Chondrocyte (in vitro differentiated cells): ENCODE measurements at regions not wholly inside any gene's neighbourhood (a gene's known extent, or its start where the extent isn't known, plus 50 kb on each side); places are given as distances from the start of the nearest gene placed in this dataset.

Experiments used
- DNase-seq: peaks from one replicate; pipeline ENCODE4 v3.0.0; 2021; ENCODE audit warnings: mixed read lengths, low spot score
- H3K27ac Mint-ChIP-seq: one replicate; pipeline ENCODE4 v1.8.0; 2021; ENCODE audit warnings: mild to moderate bottlenecking, moderate library complexity, mixed read lengths; ENCODE audit not compliant: unreplicated experiment
- H3K27me3 Mint-ChIP-seq: 2 replicates; pipeline ENCODE4 v1.8.0; 2021; ENCODE audit warnings: low read depth, mixed read lengths
- H3K36me3 Mint-ChIP-seq: 2 replicates; pipeline ENCODE4 v1.8.0; 2021; ENCODE audit warnings: low read depth, mixed read lengths
- H3K4me1 Mint-ChIP-seq: 2 replicates; pipeline ENCODE4 v1.8.0; 2021; ENCODE audit warnings: low read depth, mild to moderate bottlenecking, mixed read lengths
- H3K4me3 Mint-ChIP-seq: one replicate; pipeline ENCODE4 v1.8.0; 2021; ENCODE audit warnings: mild to moderate bottlenecking, moderate library complexity, mixed read lengths; ENCODE audit not compliant: unreplicated experiment
- H3K9me3 Mint-ChIP-seq: 2 replicates; pipeline ENCODE4 v1.8.0; 2021; ENCODE audit warnings: low read depth, mixed read lengths
- TF ChIP-seq, protein P1 (sequence below): fragments of 200-600 bp; sonication (generic); IDR thresholded peaks from 2 replicates; pipeline ENCODE4 v1.5.0; 2021; ENCODE audit warnings: antibody characterized with exemption, mild to moderate bottlenecking, moderate library complexity

DNA sequence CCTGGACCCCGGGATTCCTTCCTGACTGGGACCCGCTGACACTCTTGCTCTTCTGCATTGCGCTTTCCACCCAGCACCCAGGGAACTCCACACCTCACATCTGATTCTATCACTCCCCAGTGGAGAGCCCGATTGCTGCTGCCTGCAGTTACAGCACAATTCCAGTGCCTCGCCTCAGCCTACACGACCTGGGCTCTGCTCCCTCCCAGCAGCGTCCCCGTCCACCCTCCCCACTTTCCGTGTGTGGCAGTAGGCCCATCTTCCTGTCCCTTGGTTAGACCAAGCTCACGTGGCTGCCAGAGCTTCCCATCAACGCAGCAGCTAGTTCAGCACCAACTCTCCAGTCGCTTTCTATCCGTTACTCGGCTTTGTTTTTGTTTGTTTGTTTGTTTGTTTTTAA lies 66.6 kb upstream of the SORBS2 start:
- Mint-ChIP-seq H3K36me3 (peaks cover 2% of the 10 kb centered on the region), H3K27me3 (no peaks in the 10 kb centered on the region), H3K9me3 (peaks cover 8% of the 10 kb centered on the region), H3K4me1 (peaks cover 48% of the 10 kb centered on the region), H3K27ac (no peak overlapping the region), H3K4me3 (no peak overlapping the region)
- no peak for DNase-seq
- TF ChIP-seq, protein P1, sequence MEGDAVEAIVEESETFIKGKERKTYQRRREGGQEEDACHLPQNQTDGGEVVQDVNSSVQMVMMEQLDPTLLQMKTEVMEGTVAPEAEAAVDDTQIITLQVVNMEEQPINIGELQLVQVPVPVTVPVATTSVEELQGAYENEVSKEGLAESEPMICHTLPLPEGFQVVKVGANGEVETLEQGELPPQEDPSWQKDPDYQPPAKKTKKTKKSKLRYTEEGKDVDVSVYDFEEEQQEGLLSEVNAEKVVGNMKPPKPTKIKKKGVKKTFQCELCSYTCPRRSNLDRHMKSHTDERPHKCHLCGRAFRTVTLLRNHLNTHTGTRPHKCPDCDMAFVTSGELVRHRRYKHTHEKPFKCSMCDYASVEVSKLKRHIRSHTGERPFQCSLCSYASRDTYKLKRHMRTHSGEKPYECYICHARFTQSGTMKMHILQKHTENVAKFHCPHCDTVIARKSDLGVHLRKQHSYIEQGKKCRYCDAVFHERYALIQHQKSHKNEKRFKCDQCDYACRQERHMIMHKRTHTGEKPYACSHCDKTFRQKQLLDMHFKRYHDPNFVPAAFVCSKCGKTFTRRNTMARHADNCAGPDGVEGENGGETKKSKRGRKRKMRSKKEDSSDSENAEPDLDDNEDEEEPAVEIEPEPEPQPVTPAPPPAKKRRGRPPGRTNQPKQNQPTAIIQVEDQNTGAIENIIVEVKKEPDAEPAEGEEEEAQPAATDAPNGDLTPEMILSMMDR: no peak

DNA sequence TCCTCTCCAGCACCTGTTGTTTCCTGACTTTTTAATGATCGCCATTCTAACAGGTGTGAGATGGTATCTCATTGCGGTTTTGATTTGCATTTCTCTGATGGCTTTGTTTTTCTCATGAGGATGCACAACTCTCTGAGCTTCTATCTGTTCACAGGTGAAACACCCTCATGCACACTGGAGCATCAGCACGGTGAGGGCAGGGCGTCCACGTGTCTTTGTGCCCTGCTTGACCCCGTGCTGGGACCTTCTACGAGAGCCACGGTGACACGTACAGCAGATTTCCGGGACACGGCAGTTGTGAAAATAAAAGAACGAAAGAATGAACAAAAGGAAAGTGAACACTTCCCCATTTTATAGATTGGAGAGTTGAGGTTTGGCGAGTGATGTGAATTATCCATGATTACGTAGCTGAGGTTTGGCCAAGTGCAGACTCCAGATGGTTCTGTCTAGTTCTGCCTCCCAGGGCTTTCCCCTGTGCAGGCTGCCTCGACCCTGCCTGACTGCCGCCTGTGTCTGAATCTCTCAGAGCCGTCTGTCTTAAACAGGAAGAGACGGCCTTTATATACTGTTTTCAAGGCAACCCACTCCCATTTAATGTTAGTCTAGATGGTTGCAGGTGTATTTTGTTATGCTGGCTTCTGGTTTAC lies 67.8 kb upstream of the SORBS2 start:
- H3K36me3 Mint-ChIP-seq: peaks cover 2% of the 10 kb centered on the region
- H3K4me3 Mint-ChIP-seq: no peak overlapping the region
- peaks cover 8% of the 10 kb centered on the region for H3K9me3 Mint-ChIP-seq
- no peak for DNase-seq
- H3K27me3 Mint-ChIP-seq: no peaks in the 10 kb centered on the region
- peaks cover 42% of the 10 kb centered on the region for H3K4me1 Mint-ChIP-seq
- TF ChIP-seq, protein P1: no peak
- peak overlapping the region; percentile 95 for H3K27ac Mint-ChIP-seq

DNA sequence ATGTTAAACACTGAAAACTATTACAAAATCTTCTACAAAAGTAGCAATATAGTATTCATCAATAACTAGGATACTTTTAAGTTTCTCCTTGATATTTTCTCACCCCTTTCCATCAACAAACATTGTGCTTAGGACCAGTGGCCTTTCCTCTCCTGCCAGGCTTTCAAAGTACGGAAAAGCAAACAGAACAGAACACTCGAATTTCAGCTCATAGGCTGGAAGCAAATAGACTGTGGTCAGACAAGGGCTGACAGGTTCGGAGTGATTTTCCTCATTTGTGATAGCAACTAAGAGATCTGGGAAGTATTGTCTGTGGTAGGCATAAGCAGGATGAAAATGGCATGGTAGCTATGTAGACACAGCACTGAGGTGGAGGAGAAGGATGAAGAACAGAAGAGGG lies 68.6 kb upstream of the SORBS2 start:
- peaks cover 2% of the 10 kb centered on the region for H3K36me3 Mint-ChIP-seq
- H3K27ac Mint-ChIP-seq: peak overlapping the region; percentile 95

DNA sequence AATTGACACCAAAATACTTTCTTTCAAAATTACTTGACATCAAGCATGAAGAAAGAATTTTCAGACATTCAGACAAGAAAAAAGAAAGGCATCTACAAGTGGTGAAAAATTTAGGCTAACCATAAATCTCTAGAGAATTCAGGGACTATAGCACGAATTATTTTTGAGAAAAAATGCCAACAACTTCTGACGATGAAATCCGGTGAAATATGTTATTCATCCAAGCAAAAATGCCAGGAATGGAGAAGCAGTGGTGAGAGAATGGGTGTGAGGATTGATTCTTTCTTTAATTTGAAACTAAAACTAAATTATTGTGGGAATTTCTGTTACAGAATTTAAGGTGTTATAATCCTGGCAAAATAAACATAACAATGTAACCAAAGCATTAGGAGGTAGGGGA lies 69.4 kb upstream of the SORBS2 start:
- H3K27me3 Mint-ChIP-seq: no peaks in the 10 kb centered on the region
- peaks cover 2% of the 10 kb centered on the region for H3K36me3 Mint-ChIP-seq
- H3K4me1 Mint-ChIP-seq: peaks cover 29% of the 10 kb centered on the region
- peak overlapping the region; percentile 95 for H3K27ac Mint-ChIP-seq
- TF ChIP-seq, protein P1: no peak
- peaks cover 8% of the 10 kb centered on the region for H3K9me3 Mint-ChIP-seq
- H3K4me3 Mint-ChIP-seq: peak overlapping the region; percentile 26
- DNase-seq: no peak

More for the DNA sequence above, 68.6 kb upstream of the SORBS2 start:
- no peak for DNase-seq
- H3K27me3 Mint-ChIP-seq: no peaks in the 10 kb centered on the region
- H3K9me3 Mint-ChIP-seq: peaks cover 8% of the 10 kb centered on the region
- peak overlapping the region; percentile 42 for H3K4me3 Mint-ChIP-seq
- H3K4me1 Mint-ChIP-seq: peaks cover 35% of the 10 kb centered on the region
- TF ChIP-seq, protein P1: no peak

DNA sequence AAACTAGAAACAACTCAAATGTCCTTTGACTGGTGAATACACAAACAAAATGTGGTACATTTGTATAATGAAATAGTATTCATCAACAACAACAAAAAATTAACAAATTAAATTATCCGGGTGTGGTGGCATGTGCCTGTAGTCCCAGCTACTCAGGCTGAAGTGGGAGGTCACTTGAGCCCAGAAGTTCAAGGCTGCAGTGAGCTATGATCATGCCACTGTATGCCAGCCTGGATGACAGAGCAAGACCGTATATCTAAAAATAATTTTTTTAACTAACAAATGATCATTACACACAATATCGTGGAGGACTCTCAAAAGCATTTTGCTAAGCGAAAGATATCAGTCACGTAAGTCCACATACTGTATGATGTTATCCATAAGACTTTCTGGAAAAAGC lies 71.6 kb upstream of the SORBS2 start:
- TF ChIP-seq, protein P1: no peak
- H3K27ac Mint-ChIP-seq: no peak overlapping the region
- no peak overlapping the region for H3K4me3 Mint-ChIP-seq
- H3K27me3 Mint-ChIP-seq: no peaks in the 10 kb centered on the region
- peaks cover 12% of the 10 kb centered on the region for H3K9me3 Mint-ChIP-seq
- peaks cover 28% of the 10 kb centered on the region for H3K4me1 Mint-ChIP-seq
- DNase-seq: no peak
- peaks cover 6% of the 10 kb centered on the region for H3K36me3 Mint-ChIP-seq
